ENCODE measurements at regions not wholly inside any gene's neighbourhood (a gene's known extent, or its start where the extent isn't known, plus 50 kb on each side); places are given as distances from the start of the nearest gene placed in this dataset.

- no peak for DNase-seq (ENCODE audit: low spot score)
Measured at GRCh38 chr6:56346958-56347357, 99.6 kb upstream of the COL21A1 start.

- DNase-seq (ENCODE audit: low spot score): no peak
Measured at GRCh38 chr6:56345376-56345995, 98.1 kb upstream of the COL21A1 start.

GRCh38 chr6:56343295-56343694, 95.9 kb upstream of the COL21A1 start:
- DNase-seq (ENCODE audit: low spot score): no peak

GRCh38 chr6:56339524-56339923, 92.1 kb upstream of the COL21A1 start:
- no peak for DNase-seq (ENCODE audit: low spot score)

GRCh38 chr6:56335726-56336125, 88.3 kb upstream of the COL21A1 start:
- DNase-seq (ENCODE audit: low spot score): no peak

- no peak for DNase-seq (ENCODE audit: low spot score)
Measured at GRCh38 chr6:56334937-56335336, 87.6 kb upstream of the COL21A1 start.

- DNase-seq (ENCODE audit: low spot score): no peak
Measured at GRCh38 chr6:56329271-56330050, 82.1 kb upstream of the COL21A1 start.

GRCh38 chr6:56328728-56329090, 81.3 kb upstream of the COL21A1 start:
- no peak for DNase-seq (ENCODE audit: low spot score)

GRCh38 chr6:56327946-56328727, 80.8 kb upstream of the COL21A1 start:
- DNase-seq (ENCODE audit: low spot score): no peak

GRCh38 chr6:56324396-56324795, 77.0 kb upstream of the COL21A1 start:
- DNase-seq (ENCODE audit: low spot score): no peak

- DNase-seq (ENCODE audit: low spot score): no peak
Measured at GRCh38 chr6:56318851-56319250, 71.5 kb upstream of the COL21A1 start.

GRCh38 chr6:56314683-56315523, 67.5 kb upstream of the COL21A1 start:
- DNase-seq (ENCODE audit: low spot score): no peak

- DNase-seq (ENCODE audit: low spot score): no peak
Measured at GRCh38 chr6:56311533-56312448, 64.4 kb upstream of the COL21A1 start.

- DNase-seq (ENCODE audit: low spot score): no peak
Measured at GRCh38 chr6:56311061-56311460, 63.7 kb upstream of the COL21A1 start.

- DNase-seq (ENCODE audit: low spot score): no peak
Measured at GRCh38 chr6:56310241-56310640, 62.9 kb upstream of the COL21A1 start.

- DNase-seq (ENCODE audit: low spot score): no peak
Measured at GRCh38 chr6:56299916-56300315, 52.5 kb upstream of the COL21A1 start.

GRCh38 chr6:56297022-56297989, 49.9 kb upstream of the COL21A1 start:
- no peak for DNase-seq (ENCODE audit: low spot score)
